ENCODE measurements at regions not wholly inside any gene's neighbourhood (a gene's known extent, or its start where the extent isn't known, plus 50 kb on each side); places are given as distances from the start of the nearest gene placed in this dataset.

GRCh38 chrX:139196890-139197289 is 333.6 kb upstream of the F9 start:
- Histone ChIP-seq H3K9me3 (ENCODE audit: low read length) (no peaks in the 10 kb centered on the region), H3K4me3 (ENCODE audit: low read length) (no peak overlapping the region), H4K20me1 (ENCODE audit: low read length) (no peaks in the 10 kb centered on the region), H3K9ac (ENCODE audit: low read length) (no peak overlapping the region), H3K4me1 (ENCODE audit: insufficient read depth, low read length) (peaks cover 38% of the 10 kb centered on the region), H3K4me2 (ENCODE audit: low read length) (no peak overlapping the region), H3K27me3 (ENCODE audit: low read length) (no peaks in the 10 kb centered on the region), H2AFZ (ENCODE audit: low read length) (no peak overlapping the region), H3K27ac (ENCODE audit: low read length) (no peak overlapping the region), H3F3A (ENCODE audit: low read length, unreplicated experiment) (peaks cover 10% of the 10 kb centered on the region), H3K9me2 (replicated peaks; ENCODE audit: low read length) (no peaks in the 10 kb centered on the region), H3K36me3 (ENCODE audit: low read depth, low read length) (no peaks in the 10 kb centered on the region), H3K79me2 (ENCODE audit: low read length) (no peaks in the 10 kb centered on the region)
- DNase-seq = peak; percentile 4
- CTCF ChIA-PET = no interaction called here
- intact Hi-C loops (cut with micrococcal nuclease) = no loop called here
- no peak for TF ChIP-seq EZH2 (IDR thresholded peaks at IDR 0.05; ENCODE audit: low read length, unreplicated experiment)
- TF ChIP-seq, protein P1, sequence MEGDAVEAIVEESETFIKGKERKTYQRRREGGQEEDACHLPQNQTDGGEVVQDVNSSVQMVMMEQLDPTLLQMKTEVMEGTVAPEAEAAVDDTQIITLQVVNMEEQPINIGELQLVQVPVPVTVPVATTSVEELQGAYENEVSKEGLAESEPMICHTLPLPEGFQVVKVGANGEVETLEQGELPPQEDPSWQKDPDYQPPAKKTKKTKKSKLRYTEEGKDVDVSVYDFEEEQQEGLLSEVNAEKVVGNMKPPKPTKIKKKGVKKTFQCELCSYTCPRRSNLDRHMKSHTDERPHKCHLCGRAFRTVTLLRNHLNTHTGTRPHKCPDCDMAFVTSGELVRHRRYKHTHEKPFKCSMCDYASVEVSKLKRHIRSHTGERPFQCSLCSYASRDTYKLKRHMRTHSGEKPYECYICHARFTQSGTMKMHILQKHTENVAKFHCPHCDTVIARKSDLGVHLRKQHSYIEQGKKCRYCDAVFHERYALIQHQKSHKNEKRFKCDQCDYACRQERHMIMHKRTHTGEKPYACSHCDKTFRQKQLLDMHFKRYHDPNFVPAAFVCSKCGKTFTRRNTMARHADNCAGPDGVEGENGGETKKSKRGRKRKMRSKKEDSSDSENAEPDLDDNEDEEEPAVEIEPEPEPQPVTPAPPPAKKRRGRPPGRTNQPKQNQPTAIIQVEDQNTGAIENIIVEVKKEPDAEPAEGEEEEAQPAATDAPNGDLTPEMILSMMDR (conservative IDR thresholded peaks at IDR 0.05; ENCODE audit: low read depth, low read length) = peak; percentile 17; the same call in 1 of the 2 replicates
- ATAC-seq = no peak
- POLR2A ChIA-PET (ENCODE audit: unreplicated experiment) = no interaction called here
- BruUV-seq (replicated peaks) = no TSS peak

DNA sequence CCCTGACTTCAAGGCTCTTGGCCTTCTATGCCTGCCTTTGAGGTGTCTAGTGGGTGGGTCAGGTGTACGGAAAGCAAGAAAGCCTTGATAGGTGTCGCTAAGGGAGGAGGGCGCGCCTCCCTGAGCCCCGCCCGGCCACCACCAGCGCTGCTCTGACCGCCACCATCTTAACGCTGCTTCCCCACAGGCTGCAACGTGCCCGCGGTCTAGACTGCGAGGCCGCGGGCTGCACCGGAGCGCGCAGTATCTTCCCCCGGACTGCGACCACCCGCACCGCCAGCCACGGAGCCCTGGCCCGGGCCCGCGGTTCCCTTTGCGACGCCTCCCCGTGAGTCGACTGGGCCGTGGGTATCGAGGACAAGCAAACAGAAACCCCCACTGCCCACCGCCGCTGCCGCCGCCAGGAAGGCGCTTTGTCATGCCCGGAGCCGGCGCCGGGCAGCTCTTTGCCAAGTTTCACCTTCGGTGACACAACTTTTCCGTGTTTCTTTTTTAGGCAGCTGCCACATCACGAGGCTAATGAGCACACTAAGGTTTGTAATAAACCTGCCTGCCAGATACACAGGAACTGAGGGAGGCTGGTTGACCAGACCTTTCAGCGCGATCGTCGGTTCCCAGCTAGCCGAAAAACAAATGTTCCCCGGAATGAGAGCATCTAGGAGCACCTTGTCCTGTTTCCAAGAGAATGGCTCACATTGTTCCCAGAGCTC is 335.8 kb upstream of the F9 start:
- no peaks in the 10 kb centered on the region for H3K9me3 ChIP-seq (ENCODE audit: low read length)
- BruUV-seq (replicated peaks) = no TSS peak
- H3K4me1 ChIP-seq (ENCODE audit: insufficient read depth, low read length) = peaks cover 19% of the 10 kb centered on the region
- H3F3A ChIP-seq (ENCODE audit: low read length, unreplicated experiment) = no peaks in the 10 kb centered on the region
- H3K36me3 ChIP-seq (ENCODE audit: low read depth, low read length) = no peaks in the 10 kb centered on the region
- H3K9me2 ChIP-seq (replicated peaks; ENCODE audit: low read length) = no peaks in the 10 kb centered on the region
- ChIA-PET CTCF (no interaction called here), POLR2A (ENCODE audit: unreplicated experiment) (interaction anchor here (0.8 kb wide), 1 partner anchor 10 kb away, joined by 7 read pairs; no protein-coding TSS in a partner anchor)
- peak overlapping the region; percentile 79 for H3K9ac ChIP-seq (ENCODE audit: low read length)
- H2AFZ ChIP-seq (ENCODE audit: low read length) = peak overlapping the region; percentile 81
- TF ChIP-seq EZH2phosphoT487 (IDR thresholded peaks at IDR 0.05; ENCODE audit: borderline replicate concordance, low read length) = no peak
- peak overlapping the region; percentile 90 for H3K4me2 ChIP-seq (ENCODE audit: low read length)
- intact Hi-C loops (cut with micrococcal nuclease) = no loop called here
- ATAC-seq (peak; percentile 90), DNase-seq (peak; percentile 59)
- H3K4me3 ChIP-seq (ENCODE audit: low read length) = peak overlapping the region; percentile 71
- no peaks in the 10 kb centered on the region for H3K79me2 ChIP-seq (ENCODE audit: low read length)
- H4K20me1 ChIP-seq (ENCODE audit: low read length) = no peaks in the 10 kb centered on the region
- no peaks in the 10 kb centered on the region for H3K27me3 ChIP-seq (ENCODE audit: low read length)
- H3K27ac ChIP-seq (ENCODE audit: low read length) = peak overlapping the region; percentile 75

GRCh38 chrX:139192386-139192961 is 338.1 kb upstream of the F9 start:
- TF ChIP-seq EZH2 (IDR thresholded peaks at IDR 0.05; ENCODE audit: low read length, unreplicated experiment) (no peak), EZH2phosphoT487 (IDR thresholded peaks at IDR 0.05; ENCODE audit: borderline replicate concordance, low read length) (no peak)
- TF ChIP-seq, protein P1 (conservative IDR thresholded peaks at IDR 0.05; ENCODE audit: low read depth, low read length) = no peak
- CTCF ChIA-PET = no interaction called here

More at GRCh38 chrX:139192386-139192961, 338.1 kb upstream of the F9 start:
- no peaks in the 10 kb centered on the region for H3K79me2 ChIP-seq (ENCODE audit: low read length)
- H3K9ac ChIP-seq (ENCODE audit: low read length) = no peak overlapping the region
- H2AFZ ChIP-seq (ENCODE audit: low read length) = no peak overlapping the region
- no peak overlapping the region for H3K4me3 ChIP-seq (ENCODE audit: low read length)
- DNase-seq = peak; percentile 38
- no peaks in the 10 kb centered on the region for H3K27me3 ChIP-seq (ENCODE audit: low read length)
- no peaks in the 10 kb centered on the region for H3K36me3 ChIP-seq (ENCODE audit: low read depth, low read length)
- ATAC-seq = no peak
- intact Hi-C loops (cut with micrococcal nuclease) = no loop called here
- no peaks in the 10 kb centered on the region for H3F3A ChIP-seq (ENCODE audit: low read length, unreplicated experiment)
- POLR2A ChIA-PET (ENCODE audit: unreplicated experiment) = no interaction called here
- H3K4me2 ChIP-seq (ENCODE audit: low read length) = no peak overlapping the region
- H3K4me1 ChIP-seq (ENCODE audit: insufficient read depth, low read length) = peaks cover 22% of the 10 kb centered on the region; the same call in 1 of the 2 replicates
- no TSS peak for BruUV-seq (replicated peaks)
- no peak overlapping the region for H3K27ac ChIP-seq (ENCODE audit: low read length)
- no peaks in the 10 kb centered on the region for H4K20me1 ChIP-seq (ENCODE audit: low read length)
- no peaks in the 10 kb centered on the region for H3K9me3 ChIP-seq (ENCODE audit: low read length)
- no peaks in the 10 kb centered on the region for H3K9me2 ChIP-seq (replicated peaks; ENCODE audit: low read length)
